Activated CD8-positive, alpha-beta memory T cell treated with anti-CD3 and anti-CD28 coated beads, Interleukin-2, amount 50 U/mL, for 48 hours (primary cell): ENCODE measurements at regions not wholly inside any gene's neighbourhood (a gene's known extent, or its start where the extent isn't known, plus 50 kb on each side); places are given as distances from the start of the nearest gene placed in this dataset.

Experiments
- DNase-seq: peaks from one replicate; pipeline ENCODE4 v3.0.0-alpha.2; 2020

DNA sequence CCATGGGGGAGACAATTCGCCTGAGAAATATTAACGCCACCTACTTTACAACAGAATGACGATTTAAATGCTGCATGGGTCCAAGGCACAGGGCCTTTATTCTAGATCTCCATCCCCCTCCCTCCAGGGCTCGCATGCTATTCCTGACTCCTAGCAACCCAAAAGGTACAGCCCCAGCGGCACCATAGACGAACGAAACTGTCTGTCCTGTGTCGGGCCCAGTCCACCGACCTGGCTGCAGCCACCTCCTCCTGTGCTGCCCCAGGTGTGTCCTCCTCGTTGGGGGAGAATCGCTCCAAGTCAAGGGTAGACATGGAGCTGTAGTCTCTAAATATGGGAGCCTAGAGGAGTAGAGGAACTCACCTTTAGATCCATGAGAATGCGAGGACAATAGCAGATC lies 196.5 kb downstream of the TOMM20 start:
- DNase-seq, result peak; percentile 42

DNA sequence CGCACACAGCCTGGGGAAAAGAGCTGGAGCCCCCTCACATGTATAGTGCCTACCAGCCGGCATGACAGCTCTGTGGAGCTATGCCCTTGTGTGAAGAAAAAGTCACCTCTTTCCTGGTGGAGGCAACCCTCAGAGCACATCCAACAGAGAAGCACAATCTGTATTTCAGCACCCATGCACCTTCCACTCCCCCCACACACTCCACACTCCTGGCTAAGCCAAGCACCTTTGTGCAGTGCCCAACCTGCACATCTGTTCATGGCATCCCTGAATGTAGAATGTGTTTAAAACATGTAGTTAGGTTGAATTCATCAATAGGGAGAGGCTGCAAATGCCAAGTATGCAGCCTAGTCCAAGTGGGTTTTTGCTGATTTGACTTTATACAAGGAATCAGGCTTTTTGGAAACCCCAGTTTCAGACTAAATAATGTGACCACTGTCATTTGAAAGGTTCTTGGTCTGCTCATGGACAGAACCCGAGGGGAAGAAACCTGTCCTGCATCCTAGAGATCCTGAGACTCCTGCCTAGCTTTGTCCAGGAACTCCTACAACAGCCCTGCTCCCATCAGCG lies 197.1 kb downstream of the TOMM20 start:
- peak; percentile 33 for DNase-seq

DNA sequence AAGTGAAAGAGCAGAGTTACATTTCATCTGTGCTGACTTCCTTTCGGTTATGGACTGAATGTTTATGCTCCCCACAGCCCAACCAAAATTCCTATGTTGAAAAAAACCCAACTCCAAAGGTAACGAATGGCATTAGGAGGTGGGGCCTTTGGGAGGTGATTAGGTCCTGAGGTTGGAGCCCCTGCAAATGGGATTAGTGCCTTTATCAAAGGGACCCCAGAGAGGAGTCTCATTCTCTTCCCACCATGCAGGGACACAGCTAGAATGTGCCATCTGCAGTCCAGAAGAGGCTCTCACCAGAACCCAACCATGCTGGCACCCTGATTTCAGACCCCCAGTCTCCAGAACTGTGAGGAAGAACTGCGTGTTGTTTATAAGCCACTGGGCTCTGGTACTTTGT lies 199.3 kb downstream of the TOMM20 start:
- DNase-seq, result peak; percentile 43

DNA sequence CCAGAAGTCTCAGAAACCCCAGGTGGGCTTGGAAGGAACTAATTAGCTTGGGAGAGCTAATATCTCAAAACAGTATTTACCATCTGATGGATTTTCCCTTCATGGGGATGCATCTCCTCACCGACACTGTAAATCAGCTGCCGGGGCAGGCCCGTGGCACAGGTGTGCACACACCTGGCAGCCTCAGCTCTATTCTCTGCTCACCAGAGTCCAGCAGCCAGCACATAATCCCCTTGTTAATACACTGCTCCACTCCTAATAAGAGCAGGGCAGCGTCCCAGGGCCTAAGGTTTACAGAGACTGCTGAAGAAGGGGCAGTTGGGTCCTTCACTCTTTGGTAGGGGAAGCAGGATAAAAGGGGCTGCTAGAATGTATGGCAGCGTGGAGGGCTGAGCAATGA lies 200.0 kb downstream of the TOMM20 start:
- DNase-seq, result peak; percentile 52

DNA sequence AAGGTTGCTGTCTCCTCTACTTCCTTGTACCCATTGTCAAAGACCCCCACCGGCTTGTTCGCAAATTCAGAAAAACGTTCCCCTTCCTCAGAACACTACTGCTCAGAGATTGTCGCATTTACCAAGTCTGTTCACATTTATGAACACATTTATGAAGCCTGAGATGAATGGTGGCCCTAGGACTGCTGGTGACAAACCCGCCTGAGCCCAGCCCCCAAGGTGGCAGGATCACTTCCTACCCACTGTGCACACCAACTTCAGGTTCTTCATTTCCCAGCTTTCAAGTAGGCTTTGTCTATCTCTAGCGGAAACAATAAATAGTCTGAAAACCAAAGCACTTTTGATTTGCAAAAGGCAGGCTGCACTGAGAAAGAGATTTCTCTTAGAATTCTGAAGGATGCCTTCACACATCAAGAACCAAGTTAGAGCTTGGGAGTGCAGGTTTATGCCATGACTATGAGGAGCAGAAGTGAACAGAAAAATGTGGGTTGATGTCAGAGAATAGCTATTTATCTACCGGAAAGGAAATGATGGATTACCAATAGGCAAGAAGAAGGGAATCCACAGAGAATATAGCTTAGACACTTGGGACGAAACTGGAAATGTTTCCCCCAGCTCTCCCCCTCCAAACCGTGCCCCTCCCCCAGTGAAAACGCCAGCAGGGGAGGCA lies 200.5 kb downstream of the TOMM20 start:
- peak; percentile 48 for DNase-seq

DNA sequence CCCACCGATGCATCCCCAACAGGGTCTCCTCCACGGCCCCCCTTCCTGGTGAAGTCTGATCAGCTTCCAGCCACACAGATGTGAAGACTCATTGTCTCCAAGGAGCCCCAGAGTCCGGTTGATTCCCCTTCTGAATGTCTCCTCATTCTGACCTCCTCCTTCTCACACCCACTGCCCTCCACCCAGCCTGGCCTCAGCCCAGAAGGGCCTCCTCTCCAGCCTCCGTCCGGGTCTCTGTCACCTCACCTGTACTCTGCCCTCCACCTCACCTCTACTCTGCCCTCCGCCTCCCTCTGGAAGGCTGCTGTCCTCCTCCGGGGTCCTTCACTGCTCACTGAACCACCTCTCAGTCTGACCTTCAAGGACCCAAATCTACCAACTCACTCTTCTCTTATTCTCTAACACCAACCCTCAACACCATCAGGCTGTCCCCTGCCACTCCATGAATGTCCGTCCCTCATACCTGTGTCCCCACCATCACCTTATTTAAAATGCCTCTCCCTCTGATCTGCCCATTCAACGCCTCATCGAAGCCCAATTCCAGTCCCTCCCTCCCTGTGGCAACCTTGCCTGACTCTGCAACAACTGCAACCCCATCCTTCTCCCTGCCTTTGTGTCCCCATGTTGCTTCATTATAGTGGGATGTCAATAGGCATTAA lies 201.2 kb downstream of the TOMM20 start:
- DNase-seq, result peak; percentile 49

DNA sequence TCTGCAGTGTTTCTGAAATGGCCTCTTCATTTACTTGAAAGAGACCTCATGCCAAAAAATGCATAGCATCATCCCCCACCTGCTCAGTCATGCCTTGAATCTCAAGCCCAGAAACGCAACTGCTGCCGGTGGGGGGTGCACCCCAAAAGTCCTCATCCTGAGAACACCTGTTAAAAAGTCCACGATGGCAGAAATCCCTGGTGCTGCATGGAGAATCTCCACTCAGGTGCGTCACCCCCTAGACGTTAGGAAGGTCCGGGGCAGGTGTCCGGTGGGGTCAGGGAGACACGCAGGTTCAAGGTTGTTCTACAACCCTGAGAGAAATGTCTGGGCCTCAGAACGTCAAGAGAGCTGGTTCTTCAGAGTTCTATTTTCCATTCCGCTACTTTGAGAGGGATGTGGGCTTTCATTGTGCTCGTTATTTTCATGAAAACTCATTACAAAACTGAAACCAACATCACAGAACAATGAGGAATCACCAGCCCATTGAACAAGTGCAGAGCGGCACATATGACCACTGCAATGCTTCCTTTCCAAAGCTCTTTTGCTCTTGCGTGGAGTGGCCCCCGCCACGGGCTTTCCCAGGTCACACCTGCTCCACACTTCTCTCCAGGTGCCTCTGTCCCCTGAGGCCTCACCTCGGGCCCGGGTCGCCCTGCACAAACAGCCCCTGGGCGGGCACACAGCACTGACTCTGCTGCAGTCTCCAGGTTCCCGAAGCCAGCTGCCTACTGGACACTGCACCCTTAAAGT lies 201.9 kb downstream of the TOMM20 start:
- peak; percentile 72 for DNase-seq

DNA sequence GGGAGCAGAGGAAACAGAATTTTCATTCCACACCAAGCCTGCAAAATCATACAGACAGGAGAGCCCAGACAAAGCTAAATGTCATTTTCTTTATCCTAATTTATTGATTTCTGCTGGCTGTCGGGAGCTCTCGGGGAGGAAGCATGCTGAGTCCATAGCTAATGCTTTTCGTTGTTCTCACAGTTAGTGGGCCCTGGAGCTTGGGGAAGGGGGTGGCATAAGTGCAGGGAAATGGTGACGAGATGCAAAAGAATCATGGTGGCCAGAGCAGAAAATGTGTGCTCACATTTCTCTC lies 202.4 kb downstream of the TOMM20 start:
- no peak for DNase-seq

DNA sequence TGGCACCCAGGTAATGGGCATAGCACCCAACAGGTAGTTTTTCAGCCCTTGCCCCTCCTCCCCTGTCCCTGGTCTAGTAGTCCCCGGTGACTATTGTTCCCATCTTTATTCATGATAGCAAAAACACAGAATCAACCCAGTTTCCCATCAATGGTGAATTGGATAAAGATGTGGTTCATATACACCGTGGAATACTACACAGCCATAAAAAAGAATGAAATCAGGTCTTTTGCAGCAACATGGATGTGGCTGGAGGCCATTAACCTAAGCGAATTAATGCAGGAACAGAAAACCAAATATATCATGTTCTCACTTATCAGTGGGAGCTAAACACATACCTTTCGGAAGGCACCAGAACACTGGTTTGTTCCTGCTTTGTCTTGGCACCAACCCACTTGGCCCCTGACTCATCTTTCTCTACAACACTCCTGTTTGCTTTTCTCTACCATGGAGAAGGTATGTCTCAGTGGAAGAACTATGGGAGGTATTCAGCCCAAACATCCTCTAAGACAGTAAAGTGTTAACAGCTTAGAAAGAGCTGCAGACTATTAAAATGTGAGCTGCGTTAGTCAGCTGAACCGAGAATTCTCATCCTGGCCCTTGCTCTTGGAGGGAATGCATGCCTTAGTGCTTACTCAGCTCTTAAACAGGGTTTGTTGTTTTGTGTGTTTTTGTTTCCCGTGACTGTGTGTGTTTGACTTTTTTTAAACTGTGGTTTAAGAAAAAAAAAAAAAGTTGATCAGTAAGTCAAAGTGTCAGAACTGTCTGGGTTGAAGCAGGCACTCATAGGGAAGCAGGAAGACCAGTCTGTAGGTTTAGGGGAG lies 203.0 kb downstream of the TOMM20 start:
- DNase-seq, result peak; percentile 48

DNA sequence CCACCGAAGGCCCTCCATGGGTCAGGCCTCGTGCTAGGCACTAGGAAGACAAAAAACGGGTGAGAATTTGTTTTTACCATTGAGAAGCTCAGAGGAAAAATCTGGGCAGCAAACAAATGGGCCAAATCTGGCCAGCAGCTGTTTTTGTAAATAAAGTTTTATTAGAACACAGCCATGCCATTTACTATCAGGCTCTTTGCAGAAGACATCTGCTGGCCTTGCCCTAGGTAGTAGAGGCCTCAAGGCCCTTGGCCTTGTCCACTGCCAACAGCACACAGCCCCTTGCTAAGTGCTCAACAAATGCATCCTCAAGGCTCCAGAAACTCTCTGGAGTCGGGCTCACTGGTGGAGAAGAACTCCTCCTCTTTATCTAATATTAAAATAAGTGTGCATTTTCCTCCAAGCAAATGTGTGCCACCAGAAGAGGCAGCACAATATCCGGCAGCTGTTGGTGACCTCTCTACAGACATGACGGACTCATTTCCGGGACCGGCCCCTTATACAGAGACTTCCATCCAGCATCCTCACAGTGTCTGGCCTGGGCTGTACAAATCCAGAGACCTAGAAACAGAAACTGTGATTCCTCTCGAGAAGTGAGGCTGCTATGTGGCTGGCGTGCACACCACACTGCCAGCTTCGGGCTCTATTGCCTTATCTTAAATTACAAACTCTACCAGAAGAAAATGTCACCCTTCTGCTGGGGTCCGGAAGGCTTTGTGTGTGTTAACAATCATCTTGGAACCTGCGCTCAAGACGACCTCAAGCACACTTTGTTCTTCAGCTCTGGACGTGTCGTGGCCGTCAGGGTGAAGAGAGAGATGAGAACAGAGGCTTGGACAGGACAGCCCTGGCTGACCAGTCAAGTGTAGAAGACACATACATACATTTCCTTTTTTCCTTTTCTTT lies 203.9 kb downstream of the TOMM20 start:
- peak; percentile 48 for DNase-seq

DNA sequence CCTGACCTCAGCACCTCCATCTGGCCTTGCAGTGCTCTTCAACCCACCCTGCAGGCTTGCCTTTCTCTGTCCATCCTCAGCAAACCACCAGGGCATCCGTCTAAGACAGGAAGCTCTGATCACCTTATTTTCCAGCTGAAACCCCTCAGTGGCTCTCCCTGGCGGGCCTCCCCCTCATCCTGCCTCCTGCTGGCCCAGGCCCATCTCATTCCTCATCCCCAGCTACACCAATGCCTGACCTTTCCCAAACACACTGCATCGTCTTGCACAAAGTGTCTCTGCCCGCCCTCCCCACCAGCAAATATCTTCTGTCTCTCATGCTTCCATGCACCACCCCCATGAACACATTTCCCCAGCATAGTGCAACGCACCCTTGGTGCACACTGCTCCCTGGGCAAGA lies 205.0 kb downstream of the TOMM20 start:
- DNase-seq, result peak; percentile 36

DNA sequence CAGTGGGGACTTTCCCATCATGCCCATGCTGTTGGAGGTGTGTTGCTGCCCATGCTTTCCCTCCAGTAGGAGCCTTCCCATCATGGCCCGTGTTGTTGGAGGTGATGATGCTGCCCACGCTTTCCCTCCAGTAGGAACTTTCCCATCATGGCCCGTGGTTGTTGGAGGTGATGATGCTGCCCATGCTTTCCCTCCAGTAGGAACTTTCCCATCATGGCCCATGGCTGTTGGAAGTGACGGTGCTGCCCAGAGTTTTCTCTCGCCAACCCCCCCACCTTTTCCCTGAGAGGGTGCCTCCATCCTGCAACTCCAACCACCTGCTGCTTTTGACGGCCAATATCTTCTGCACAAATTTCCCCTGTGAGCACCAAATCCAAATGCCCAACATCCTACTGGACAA lies 205.7 kb downstream of the TOMM20 start:
- DNase-seq, result peak; percentile 32

DNA sequence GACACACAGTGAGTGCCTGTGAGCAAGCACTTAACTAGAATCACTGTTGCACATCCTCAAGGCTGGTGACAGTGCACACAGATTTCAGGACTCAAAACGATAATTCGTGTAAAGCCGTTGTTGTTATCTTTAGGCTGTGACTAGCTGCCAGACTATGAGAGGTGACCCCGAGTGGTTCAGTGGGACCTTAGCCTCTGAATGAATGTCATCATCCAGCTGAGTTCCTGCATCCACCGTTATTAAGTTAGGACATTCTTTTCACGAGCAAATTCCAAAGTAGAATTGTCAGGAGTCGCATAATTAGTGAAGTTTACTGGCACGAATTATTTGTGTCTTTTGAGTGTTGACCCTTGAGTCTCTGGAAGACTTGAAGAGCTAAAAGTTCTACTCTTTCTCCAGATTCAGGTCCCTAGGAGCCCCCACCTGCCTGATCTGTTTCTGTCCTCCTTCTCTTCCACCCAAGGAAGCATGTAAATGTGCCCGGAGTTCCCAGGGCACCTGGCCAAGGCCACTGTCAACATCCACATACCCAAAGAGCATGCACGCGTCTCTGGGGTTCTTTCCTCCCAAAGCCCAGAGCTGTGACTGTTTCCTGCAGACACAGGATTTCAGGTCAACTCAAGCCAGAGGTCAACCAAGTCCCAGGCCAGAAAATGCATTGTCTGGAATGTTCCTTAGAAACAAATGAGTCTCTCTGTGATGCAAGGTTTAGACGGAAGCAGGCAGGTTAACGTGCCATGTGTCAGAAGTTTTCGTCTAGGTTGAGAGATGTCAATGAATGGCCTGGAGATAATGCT lies 207.2 kb downstream of the TOMM20 start:
- no peak for DNase-seq

DNA sequence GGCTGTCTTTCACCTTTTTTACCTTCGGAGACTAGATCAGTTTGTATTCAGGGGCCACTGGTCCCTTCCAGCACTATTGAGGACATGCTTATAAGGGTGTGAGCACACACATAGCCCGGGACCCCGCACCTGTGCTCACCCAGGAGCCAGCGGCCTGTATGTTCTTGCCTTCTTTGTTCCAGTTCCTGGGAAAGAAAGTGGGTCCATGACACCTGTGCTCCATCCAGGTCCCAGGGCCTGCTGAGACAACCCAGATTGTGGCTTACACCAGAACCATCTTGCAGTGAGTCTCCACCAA lies 207.8 kb downstream of the TOMM20 start:
- no peak for DNase-seq

DNA sequence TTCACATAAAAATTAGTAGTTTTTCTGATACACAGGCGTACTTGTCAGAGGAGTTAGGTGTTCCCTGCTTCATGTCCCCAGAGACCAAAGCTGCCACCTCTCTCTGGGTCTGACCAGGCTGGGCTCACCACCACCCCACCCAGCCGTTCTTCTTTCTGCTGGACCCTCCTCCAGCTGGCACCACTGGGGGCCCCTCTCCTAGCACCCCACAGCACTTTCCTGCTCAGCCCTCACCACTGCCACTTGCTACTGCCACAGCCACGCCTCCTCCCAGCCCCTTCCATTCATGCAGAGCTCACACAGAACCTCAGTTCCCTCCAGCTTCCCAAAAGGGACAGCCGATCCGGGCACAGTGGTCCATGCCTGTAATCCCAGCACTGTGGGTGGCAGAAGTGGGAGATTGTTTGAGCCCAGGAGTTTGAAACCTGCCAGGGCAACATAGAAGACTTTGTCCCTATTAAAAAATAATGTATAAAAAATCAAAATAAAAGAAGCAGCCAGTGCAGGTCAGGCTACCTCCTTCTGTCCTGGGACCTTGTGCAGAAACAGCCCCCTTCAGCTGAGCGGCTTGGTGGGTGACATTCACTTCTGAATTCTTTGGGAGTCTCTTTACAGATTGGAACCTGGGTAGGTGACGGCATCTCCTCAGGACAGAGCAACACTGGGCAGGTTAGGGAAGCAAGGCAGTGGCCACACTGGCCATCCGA lies 208.3 kb downstream of the TOMM20 start:
- no peak for DNase-seq

DNA sequence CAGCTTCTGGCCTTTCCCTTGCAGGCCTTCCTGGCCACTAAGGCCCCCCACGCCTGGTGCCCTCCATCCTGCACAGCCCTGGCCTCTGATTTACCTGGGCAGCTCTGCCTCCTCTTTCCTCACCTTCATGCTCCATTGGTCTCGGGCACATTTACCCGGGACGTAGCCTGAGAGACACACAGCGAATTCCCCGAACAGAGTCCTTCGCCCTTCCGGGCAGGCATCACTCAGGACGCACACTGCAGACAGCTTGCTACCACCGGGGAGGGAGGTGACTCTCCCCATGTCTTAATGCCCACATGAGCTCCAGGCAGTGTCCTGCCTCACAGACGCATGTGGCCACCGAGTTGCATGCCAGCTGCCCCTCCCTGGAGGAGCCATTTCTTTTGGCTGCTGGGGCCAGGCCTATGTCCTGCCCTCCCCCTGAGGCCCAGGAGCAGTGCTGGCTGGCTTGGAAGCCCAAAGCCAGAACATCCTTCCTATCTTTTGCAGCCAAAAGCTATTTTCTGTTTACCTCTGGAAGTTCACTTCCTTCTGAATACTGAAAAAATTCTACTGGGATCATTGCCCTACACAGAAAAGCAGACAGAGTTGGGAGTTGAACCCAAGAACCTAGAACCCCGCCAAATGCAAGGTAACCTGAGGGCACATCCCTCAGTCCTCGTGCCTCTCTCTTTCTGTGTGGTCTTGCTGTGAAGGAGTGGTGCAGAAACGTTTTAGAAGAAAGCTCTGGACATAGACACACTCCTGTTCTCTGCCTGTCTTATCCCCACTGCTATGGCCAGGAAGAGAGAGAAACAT lies 209.5 kb downstream of the TOMM20 start:
- DNase-seq, result no peak

DNA sequence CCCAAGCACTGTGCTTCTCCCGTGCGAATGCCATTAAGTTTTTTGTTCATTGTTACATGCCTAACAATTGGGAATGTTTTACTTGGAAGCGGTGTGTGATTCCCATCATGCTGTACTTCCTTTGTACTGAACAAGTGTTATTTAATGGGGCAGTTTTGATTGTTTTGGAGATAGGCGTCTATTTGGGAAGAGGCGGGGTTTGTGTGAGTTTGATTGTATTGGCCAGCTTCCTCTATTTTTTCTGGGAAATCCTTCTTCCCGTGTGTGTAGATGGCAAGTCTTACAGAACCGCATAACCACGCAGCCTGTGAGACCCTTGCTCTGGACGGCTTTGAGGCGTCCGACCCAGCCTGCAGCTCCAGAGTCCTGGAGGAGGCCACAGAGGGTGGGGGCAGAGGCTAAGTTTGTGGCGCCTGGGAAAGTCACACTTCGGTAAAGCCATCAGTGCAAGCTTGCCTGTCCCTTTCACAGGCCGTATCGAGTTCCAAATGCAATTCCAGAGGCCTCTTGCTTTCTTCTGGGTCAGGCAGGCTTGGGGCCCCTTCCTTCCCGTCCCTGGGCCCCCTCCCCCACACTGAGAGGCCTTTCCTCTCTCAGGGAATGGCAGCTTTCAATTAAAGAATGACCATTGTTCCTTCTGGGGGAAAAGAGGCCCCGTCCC lies 210.3 kb downstream of the TOMM20 start:
- DNase-seq, result no peak

DNA sequence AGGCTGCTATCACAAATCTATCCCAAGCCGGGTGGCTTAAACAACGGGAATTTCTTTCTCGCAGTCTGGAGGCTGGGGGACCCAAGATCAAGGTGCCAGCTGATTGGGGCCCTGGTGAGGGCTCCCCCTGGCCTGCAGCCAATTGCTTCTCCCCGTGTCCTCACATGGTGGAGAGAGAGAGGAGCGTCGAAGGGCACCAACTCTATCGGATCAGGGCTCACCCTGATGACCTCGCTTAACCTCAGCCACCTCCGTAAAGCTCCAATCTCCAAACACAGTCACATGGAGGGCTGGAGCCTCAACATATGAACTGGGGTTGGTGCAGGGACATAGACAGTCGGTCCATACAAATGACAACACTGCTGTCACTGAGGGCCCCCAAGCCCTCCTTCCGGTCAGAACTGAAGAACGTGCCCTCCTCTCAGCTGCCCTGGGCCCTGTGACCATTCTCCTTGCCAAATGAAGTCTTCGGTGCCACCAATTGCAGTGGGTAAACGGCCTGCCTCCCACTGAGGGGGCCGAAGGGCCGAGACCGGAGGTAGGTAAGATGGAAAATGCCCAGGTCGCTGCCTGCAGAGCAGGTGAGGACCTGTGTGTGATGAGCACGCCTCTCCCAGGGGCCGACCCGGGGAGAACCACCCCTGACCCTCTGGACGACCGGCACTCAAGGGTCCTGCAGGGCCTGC lies 211.0 kb downstream of the TOMM20 start:
- no peak for DNase-seq

DNA sequence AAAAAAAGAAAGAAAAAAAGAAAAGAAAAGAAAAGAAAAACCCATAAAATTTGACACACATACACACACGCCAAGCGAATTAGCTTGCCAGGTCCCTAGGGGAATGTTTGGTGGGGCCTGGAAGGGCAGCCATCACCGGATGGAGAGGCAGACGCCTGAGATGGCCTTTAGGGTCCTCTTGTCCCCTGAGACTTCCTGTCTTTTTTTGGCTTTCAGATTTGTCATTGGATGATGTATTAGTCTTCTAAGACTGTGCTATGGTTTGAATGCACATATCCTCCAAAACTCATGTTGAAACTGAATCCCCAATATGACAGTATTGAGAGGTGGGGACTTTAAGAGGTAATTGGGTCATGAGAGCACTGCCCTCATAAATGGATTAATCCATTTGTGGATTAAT lies 211.8 kb downstream of the TOMM20 start:
- DNase-seq, result no peak
